ENCODE measurements at regions not wholly inside any gene's neighbourhood (a gene's known extent, or its start where the extent isn't known, plus 50 kb on each side); places are given as distances from the start of the nearest gene placed in this dataset.

DNA sequence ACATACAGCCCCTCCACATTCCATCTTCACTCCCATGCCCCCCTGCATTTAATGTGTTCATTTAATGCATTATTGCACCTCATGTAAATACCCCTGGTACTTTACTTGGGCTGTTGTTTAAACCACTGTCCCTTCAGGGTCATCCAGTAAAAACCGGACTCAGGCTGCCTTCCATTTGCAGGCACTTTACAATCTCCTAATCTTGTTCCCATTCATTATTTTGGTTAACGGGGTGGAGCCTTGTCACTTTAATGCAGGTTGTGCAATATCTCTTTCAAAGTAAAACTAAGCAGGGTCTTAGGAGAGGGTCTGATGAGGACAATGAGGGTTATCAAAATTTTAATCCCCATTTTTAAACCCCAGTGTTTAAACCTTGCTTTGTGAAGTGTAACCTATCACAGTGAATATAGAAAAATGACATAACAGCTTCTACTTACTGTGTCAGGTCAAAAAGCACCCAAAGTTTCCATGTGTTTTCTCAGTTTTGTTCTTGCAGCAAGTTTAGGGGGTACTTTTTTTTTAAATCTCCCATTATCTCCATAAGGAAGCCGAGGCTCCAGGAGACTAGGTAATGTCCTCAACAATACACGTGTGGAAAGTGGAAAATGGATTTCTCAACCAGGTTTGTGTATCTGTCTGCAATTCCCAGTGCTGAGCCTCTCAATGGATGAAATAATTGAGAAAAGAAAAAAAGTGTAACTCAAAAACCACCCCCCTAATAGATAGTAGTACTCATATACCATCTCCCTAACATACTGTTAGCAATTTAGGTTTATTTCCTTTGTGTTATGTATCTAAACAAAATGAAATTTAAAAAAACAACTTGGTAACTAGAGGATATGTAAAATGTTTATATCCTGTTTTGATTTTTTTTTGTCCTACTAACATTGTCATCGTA, 54.2 kb upstream of the SPRY4 start:
- no peak for DNase-seq (ENCODE audit: low spot score)

DNA sequence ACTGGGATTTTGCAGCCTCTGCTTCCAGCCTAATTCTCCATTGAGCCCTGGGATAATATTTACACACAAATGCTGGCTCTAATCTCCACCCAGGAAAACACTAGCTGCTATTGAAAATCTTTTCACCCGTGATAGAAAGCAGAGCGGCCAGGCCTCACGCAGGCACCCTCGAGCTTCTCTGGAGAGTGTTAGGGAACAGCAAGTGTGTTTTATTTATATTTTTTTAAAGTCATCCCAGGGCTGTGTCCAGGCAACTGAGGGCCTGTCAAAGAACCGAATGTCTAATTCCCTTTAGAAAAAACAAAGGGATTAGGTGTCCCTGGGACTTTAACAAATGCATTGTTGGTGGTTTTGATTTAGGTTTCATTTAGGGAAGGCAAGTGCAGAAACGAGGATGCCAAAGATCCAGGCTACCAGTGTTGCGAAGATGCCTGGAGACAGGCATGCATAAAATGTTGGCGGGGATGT, 51.2 kb upstream of the SPRY4 start:
- DNase-seq (ENCODE audit: low spot score), result no peak

Data from CD4-positive, alpha-beta T cell treated with Interleukin-15 for 4 hours (primary cell).